GM04504 (cell line): ENCODE measurements at regions not wholly inside any gene's neighbourhood (a gene's known extent, or its start where the extent isn't known, plus 50 kb on each side); places are given as distances from the start of the nearest gene placed in this dataset.

Source experiments
- DNase-seq: peaks from one replicate; pipeline ENCODE4 v3.0.0-alpha.2; 2012; ENCODE audit warnings: low read depth

- DNase-seq, result no peak
Measured at GRCh38 chr2:237150186-237150585, 64.5 kb downstream of the COPS8 start.

DNA sequence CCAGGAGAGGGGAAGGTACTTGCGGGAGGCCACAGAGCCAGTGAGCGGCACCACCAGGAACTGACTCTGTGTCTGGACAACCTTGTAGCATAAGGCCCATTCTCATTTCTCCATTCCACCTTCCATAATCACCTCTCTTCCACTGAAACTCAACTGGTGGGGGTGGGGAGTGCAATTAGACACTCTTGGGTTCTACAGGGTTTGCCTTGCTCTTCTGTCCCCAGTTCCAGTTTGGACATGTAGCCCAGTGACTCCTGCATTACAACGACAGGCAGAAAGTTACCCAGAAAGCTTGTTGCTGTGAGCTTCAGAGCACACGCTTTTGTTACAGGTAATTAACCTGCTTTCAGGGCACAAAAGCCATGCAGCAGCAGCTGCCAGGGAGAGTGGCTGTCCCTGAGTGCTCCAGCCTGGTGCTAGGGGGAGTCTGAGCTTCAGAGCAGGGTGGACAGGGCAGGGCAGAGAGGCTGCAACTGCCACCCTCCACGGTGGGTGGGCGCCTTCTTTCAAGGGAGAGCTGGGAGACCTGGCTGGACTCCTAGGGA is 65.2 kb downstream of the COPS8 start:
- DNase-seq, result no peak

DNA sequence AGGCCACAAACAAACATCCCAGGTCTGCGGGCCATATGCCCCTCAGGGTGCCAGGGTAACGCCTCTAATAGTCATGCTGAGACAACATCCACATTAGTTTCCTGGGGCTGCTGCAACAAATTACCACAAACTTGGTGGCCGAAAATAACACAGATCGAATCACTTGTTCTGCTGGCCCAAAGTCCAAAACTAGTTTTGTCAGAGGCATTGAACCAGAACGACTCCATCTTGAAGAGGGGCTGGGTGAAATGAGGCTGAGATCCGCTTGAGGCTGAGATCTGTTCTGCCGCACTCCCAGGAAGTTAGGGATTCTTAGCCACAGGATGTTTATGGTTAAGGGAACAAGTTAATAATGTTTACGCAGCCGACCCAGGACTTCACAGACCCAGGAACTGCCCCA is 66.7 kb downstream of the COPS8 start:
- no peak for DNase-seq

GRCh38 chr2:237153181-237153580 is 67.5 kb downstream of the COPS8 start:
- no peak for DNase-seq

DNA sequence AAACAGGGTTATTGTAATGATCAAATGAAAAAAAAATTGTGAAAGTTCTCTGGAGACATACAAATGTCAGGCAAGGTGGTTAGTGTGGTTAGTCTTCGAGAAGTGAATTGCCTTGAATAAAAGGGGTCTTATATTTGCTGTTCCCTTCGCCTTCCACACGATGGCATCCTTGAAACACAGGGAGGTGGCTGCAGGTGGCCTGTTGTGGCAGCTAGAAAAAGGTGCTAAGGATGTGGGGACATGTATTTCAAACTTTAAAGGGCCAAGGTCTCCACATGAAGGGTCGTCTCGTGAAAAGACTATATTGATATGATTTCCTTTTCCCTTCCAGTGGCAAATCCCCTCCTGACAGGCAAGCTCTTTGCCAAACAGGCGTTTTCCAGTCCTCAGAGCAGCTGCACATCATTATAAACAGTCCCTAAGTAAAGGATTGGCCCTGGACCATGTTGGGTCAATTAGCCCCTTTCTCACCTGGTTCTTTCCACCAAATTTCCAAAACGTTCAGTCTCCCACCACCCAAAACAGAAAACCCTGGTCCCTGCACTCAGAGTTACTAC is 68.5 kb downstream of the COPS8 start:
- peak; percentile 52 for DNase-seq

DNA sequence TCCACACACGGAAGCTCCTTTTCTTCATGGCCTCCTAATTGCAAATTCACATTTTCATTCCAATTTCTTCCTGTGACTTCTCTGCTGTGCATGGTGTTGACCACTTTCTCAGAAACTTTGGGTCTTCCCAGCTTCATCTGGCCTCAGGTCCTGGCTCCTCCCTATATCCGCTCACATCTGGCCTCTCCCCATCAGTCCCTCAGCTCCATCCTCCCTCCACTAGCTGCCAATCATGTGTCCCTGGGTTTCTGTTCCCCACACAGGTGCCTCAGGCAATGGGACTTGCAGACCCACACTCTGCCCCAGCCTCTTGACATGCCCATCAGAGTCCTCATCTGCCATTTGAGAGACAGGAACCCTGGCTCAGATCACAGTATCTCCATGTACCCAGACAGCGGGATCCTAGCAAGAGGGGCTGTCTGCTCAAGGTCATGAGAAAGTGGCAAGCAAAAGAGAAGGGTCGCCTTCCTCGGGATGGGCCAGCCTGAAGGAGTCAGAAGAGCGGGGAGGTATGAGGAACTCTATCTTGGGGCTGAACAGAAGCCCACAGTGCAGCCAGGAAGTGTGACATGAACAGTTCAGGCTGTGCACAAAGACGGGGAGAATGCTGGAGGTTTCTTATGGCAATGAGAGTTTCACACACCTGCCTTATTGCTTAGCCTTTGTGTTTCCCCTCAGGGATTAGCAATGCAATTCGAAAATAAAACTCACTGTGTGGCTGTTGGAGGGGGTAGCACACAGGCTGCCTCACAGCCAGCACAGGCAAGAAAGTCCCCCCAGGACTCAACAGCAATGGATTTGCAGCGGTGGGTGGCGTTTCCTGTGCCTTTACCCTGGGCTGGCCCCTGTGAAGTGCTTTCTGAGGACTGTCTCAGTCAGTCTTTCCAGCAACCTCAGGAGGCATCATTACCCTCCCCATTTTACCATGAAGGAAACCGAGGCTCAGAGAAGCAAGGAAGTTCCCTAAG is 69.5 kb downstream of the COPS8 start:
- no peak for DNase-seq

DNA sequence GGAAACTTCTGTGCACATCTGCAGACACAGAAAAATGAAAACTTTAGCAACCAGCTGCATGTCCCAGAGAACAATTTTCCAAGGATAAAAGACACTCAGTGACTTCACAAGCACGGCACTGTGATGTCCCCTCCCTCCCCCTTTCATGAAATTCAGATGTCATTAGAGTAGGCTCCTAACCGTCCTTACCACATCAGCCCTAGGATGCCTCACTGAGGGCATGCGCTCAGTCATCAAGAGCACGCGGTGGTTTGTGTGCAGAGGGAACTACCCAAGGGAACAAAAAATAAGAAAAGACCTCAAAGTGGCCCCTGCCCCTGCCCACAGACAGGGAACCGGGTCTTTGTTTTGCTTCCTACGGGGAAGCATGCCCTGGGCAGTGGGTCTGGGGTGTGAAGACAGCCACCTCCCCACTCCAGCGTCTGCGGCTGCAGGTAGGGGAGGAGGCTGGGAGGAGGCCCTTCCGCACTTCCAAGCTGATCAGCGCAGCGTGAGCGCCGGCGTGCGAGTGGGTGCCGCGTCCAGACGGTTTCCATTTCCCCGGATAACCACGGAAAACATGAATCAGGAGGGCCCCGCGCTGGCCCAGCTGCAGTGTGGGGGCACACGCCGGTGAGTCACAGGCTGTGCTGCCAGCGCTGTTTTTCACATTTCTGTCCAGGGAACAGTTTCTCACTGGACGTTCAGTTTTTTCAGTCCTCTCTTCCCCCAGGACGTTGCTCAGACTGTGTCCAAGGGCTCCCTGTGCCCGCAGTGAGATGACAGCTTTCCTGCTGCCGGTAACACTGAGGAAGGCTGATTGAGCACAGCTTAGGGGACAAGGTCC is 70.6 kb downstream of the COPS8 start:
- peak; percentile 84 for DNase-seq

GRCh38 chr2:237156857-237157779 is 71.4 kb downstream of the COPS8 start:
- no peak for DNase-seq

- DNase-seq, result no peak
Measured at GRCh38 chr2:237157780-237158102, 72.1 kb downstream of the COPS8 start.

DNA sequence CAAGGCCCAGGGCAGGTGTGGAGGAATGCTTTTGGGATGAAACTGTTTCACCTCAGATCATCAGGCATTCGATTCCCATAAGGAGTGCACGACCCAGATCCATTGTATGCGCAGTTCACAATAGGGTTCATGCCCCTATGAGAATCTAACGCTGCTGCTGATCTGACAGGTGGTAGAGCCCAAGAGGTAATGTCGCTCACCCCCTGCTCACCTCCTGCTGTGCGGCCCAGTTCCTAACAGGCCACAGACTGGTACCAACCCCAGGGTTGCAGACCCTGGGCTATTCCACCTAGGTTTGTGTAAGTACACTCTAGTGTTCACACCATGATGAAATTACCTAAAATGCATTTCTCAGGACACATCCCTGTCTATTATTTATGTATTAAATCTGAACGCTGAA is 72.5 kb downstream of the COPS8 start:
- DNase-seq, result no peak

- no peak for DNase-seq
Measured at GRCh38 chr2:237159006-237159911, 73.6 kb downstream of the COPS8 start.

- no peak for DNase-seq
Measured at GRCh38 chr2:237160271-237160919, 74.7 kb downstream of the COPS8 start.

DNA sequence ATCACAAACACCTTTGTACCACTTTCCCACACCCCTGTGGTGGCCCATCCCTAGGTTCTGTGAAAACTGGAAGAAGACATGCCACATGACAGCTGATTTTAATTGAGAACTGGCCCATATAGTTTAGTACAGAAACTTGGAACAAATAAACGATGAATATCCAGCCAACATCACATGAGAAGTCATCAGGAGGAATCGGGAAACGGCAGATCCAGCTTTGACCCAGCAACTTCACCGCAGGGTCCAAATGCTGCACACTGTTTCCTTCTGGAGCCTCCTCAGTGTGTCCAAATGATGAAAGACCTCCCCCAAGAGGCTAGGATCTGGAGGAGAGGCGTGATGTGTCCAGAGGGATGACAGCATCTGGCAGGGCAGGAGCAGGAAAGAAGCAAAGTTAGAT is 75.5 kb downstream of the COPS8 start:
- no peak for DNase-seq

DNA sequence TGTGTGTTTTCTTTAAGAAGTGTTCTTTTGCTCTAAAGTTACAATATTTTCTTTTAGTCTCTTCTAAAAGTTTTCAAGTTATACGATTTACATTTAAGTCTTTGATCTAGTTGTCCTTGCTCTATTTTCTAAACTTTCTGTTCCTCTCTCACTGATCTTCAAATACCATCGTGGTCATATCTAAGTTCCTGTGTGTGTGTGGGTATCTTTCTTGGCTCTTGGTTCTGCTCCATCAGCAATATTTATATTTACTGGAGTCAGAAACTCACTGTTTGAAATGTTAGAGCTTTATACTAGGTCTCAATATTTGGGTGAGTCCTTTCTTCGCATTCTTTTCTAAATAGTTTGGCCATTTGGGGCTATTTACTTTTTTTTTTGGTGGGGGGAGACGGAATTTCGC is 77.3 kb downstream of the COPS8 start:
- no peak for DNase-seq

- no peak for DNase-seq
Measured at GRCh38 chr2:237164474-237165042, 78.9 kb downstream of the COPS8 start.

DNA sequence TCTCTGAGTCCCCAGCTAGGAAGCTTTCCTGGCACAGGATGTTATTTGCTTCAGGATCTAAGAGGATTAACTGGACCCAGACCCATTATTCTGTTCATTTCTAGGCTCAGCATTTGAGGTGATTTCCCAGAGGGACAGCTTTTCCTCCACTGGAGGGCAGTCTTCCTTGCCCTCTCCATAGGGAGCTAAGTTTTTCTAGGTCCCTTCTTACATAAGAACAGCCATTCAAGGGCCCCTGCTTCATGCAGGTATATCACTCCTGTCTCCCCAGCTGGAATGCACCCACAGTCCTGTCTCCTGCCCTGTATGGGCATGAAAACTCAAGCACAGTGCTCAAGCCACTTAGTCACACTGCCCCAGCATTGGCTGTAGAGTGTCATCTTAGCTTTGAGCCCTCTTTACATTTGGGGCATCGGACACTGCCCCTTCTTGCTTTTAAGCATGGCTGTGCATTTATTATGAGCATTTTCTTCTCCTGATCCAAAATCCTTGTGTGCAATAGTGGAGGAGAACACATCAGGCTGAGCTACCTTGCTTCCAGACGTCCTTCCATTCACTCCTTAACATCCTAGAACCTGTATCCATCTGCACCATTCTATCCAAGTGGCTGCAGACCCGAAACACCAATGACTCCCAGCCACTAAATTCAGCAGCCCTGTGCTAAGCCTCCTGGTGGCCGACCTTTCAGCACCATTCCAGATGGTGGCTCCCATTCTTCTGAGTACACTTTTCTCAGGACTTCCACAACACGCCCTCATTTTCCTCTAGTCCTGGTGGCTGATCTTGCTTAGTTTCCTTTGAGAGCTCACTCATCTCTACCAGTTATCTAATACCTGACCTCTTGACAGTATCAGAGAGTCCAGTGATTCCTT is 80.0 kb downstream of the COPS8 start:
- DNase-seq, result no peak

DNA sequence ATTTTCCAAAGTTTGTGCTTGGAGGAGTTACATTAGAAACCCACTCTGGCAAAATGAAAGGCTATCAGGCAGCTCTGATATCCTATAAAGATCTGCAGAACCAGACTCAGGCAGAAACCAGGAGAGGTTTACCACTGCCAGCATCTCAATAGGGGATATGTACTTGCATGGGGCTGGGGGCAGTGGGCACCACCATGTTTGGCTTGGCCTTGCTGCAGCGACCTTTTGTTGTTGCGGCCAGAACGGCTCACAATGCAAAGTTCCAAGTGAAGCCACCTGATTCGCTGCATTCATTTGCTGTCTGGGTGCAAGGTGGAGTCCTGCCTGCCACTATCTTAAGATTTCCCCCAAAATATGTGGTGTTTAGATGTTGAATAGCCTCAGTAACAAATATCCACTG is 81.3 kb downstream of the COPS8 start:
- DNase-seq, result no peak

DNA sequence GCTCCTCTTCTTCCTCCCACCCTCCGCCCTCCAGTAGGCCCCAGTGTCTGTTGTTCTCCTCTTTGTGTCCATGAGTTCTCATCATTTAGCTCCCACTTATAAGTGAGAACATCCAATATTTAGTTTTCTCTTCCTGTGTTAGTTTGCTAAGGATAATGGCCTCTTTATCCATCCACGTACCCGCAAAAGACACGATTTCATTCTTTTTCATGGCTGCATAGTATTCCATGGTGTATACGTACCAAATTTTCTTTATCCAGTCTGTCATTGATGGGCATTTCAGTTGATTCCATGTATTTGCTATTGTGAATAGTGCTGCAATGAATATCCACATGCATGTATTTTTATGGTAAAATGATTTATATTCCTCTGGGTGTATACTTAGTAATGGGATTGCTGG is 82.2 kb downstream of the COPS8 start:
- no peak for DNase-seq

- DNase-seq, result no peak
Measured at GRCh38 chr2:237170020-237170419, 84.3 kb downstream of the COPS8 start.
